ENCODE measurements at regions not wholly inside any gene's neighbourhood (a gene's known extent, or its start where the extent isn't known, plus 50 kb on each side); places are given as distances from the start of the nearest gene placed in this dataset.

GRCh38 chr1:188224263-188224662, 1395.5 kb downstream of the PLA2G4A start:
- no peak for TF ChIP-seq CREB1 (IDR thresholded peaks at IDR 0.05; ENCODE audit: low read depth)
- no peak for TF ChIP-seq CEBPB (IDR thresholded peaks at IDR 0.05)
- no peak for TF ChIP-seq YY1 (IDR thresholded peaks at IDR 0.05; ENCODE audit: low read depth)
- no peak for TF ChIP-seq ZBTB7A (IDR thresholded peaks at IDR 0.05; ENCODE audit: low read depth)
- no peak for TF ChIP-seq TAF1 (IDR thresholded peaks at IDR 0.05; ENCODE audit: low read depth)
- no peak for TF ChIP-seq EGR1 (IDR thresholded peaks at IDR 0.05)
